ENCODE measurements at regions not wholly inside any gene's neighbourhood (a gene's known extent, or its start where the extent isn't known, plus 50 kb on each side); places are given as distances from the start of the nearest gene placed in this dataset.

- TF ChIP-seq, protein P1, sequence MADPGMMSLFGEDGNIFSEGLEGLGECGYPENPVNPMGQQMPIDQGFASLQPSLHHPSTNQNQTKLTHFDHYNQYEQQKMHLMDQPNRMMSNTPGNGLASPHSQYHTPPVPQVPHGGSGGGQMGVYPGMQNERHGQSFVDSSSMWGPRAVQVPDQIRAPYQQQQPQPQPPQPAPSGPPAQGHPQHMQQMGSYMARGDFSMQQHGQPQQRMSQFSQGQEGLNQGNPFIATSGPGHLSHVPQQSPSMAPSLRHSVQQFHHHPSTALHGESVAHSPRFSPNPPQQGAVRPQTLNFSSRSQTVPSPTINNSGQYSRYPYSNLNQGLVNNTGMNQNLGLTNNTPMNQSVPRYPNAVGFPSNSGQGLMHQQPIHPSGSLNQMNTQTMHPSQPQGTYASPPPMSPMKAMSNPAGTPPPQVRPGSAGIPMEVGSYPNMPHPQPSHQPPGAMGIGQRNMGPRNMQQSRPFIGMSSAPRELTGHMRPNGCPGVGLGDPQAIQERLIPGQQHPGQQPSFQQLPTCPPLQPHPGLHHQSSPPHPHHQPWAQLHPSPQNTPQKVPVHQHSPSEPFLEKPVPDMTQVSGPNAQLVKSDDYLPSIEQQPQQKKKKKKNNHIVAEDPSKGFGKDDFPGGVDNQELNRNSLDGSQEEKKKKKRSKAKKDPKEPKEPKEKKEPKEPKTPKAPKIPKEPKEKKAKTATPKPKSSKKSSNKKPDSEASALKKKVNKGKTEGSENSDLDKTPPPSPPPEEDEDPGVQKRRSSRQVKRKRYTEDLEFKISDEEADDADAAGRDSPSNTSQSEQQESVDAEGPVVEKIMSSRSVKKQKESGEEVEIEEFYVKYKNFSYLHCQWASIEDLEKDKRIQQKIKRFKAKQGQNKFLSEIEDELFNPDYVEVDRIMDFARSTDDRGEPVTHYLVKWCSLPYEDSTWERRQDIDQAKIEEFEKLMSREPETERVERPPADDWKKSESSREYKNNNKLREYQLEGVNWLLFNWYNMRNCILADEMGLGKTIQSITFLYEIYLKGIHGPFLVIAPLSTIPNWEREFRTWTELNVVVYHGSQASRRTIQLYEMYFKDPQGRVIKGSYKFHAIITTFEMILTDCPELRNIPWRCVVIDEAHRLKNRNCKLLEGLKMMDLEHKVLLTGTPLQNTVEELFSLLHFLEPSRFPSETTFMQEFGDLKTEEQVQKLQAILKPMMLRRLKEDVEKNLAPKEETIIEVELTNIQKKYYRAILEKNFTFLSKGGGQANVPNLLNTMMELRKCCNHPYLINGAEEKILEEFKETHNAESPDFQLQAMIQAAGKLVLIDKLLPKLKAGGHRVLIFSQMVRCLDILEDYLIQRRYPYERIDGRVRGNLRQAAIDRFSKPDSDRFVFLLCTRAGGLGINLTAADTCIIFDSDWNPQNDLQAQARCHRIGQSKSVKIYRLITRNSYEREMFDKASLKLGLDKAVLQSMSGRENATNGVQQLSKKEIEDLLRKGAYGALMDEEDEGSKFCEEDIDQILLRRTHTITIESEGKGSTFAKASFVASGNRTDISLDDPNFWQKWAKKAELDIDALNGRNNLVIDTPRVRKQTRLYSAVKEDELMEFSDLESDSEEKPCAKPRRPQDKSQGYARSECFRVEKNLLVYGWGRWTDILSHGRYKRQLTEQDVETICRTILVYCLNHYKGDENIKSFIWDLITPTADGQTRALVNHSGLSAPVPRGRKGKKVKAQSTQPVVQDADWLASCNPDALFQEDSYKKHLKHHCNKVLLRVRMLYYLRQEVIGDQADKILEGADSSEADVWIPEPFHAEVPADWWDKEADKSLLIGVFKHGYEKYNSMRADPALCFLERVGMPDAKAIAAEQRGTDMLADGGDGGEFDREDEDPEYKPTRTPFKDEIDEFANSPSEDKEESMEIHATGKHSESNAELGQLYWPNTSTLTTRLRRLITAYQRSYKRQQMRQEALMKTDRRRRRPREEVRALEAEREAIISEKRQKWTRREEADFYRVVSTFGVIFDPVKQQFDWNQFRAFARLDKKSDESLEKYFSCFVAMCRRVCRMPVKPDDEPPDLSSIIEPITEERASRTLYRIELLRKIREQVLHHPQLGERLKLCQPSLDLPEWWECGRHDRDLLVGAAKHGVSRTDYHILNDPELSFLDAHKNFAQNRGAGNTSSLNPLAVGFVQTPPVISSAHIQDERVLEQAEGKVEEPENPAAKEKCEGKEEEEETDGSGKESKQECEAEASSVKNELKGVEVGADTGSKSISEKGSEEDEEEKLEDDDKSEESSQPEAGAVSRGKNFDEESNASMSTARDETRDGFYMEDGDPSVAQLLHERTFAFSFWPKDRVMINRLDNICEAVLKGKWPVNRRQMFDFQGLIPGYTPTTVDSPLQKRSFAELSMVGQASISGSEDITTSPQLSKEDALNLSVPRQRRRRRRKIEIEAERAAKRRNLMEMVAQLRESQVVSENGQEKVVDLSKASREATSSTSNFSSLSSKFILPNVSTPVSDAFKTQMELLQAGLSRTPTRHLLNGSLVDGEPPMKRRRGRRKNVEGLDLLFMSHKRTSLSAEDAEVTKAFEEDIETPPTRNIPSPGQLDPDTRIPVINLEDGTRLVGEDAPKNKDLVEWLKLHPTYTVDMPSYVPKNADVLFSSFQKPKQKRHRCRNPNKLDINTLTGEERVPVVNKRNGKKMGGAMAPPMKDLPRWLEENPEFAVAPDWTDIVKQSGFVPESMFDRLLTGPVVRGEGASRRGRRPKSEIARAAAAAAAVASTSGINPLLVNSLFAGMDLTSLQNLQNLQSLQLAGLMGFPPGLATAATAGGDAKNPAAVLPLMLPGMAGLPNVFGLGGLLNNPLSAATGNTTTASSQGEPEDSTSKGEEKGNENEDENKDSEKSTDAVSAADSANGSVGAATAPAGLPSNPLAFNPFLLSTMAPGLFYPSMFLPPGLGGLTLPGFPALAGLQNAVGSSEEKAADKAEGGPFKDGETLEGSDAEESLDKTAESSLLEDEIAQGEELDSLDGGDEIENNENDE (IDR thresholded peaks at IDR 0.05; ENCODE audit: insufficient replicate concordance, low read length): no peak
- TF ChIP-seq RBBP5 (IDR thresholded peaks at IDR 0.05; ENCODE audit: borderline replicate concordance, low read depth, low read length): no peak
- TF ChIP-seq SIN3A (conservative IDR thresholded peaks at IDR 0.05 in 1 of 2, IDR thresholded peaks at IDR 0.05 in 1 of 2; ENCODE audit: low read depth in 1 of 2, low read length in 2 of 2): no peak
- TF ChIP-seq TAF1 (IDR thresholded peaks at IDR 0.05; ENCODE audit: low read depth, low read length): no peak
- no peak for TF ChIP-seq BRCA1 (IDR thresholded peaks at IDR 0.05; ENCODE audit: low read depth, low read length)
Observed at GRCh38 chr4:33711826-33712225, 2532.5 kb downstream of the ARAP2 start (continued).
